ENCODE measurements at regions not wholly inside any gene's neighbourhood (a gene's known extent, or its start where the extent isn't known, plus 50 kb on each side); places are given as distances from the start of the nearest gene placed in this dataset.

DNA sequence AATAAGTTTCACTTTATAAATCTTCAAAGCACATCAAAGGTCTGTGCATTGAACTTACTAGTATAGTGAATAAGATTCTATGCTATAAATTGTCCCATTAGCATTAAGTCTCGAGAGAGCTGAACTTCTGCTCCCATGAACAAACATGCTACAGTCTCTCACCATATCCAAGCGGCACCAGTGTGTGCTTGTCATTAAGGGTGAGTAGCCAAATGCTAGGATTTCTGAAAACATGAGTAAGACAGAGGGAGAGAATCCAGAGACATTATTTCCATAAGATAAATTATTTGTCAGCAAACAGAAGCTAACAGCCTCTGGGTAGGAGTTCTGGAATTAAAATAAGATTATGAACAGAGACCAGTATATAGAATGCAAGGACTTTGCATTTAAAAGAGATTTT, 2882.5 kb downstream of the PCDH9 start:
- DNase-seq: no peak

DNA sequence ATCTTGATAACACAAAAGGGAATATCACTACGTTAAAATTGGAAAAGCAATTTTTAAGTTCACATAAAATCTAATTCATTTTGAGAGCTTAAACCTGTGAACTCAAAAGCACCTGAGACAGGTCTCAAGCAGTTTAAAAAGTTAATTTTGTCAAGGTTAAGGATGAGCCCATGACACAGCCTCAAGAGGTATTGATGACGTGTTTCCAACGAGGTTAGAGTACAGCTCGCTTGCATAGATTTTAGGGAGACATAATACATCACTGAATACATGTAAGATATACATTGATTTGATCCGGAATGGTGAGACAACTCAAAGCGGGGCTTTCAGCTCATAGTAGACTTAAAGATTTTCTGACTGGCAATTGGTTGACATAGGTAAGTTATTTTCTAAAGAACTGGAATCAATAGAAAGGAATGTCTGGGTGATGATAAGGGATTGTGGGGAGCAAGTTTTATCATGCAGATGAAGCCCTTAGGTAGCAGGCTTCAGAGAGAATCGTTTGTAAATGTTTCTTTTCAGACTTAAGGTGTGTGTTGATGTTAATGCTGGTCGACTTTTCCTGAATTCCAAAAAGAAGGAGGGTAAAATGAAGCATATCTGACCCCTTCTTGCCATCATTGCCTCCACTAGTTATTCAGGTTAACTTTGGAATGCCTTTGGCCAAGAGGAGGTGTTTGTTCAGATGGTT, 2890.6 kb downstream of the PCDH9 start:
- DNase-seq: no peak

DNA sequence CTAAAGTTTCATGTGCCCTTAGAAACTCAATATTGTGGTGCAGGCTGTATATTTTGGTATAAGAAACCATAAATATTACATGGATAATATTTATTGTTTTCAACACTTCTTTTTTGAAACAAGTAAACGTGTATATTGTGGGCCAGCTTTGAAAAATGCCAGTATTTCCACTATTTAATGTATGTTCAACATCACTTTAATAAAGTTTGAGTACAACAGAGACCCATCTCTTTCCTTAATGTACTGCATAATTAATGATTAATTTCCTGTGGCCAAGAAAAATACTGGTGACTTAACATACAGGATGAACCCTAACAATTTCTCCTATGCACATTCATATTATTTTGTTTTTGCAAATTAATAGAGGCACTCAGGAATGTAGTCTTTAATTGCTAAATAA, 2891.5 kb downstream of the PCDH9 start:
- DNase-seq: no peak

DNA sequence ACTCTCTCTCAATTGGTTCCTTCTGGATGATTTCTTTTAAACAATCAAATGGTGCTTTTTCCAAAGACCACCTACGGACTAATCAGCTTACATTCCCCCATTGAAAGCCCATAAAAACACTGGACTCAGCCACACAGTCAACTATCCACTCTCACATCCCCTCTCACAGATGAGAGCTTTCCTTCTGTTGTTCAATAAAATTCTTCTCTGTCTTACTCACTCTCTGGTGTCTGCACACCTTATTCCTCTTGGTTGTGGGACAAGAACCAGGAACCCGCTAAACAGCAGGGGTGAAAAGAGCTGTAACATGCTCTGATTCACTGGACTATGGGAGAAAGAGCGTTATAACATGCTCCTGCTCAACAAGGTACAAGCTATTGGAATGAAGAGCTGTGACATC, 2896.2 kb downstream of the PCDH9 start:
- DNase-seq: no peak

DNA sequence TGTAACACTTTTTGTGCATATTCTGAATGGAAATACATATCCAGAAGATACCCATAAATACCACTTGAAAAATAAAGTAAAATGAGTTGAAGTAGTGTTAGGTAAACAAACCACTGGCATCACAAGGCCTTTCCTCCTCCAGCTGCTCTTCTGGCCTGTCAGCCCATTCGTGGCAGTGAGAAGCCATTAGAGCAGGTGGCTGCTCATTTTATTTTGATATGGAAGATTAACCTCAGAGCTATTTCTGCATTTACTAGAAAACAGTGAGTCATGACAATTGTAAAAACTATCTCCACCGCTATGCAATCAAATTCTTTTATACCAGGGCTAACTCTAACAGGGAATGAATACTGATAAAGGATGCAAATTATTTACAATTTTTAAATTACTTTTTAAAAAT, 2898.1 kb downstream of the PCDH9 start:
- DNase-seq: peak; percentile 79

DNA sequence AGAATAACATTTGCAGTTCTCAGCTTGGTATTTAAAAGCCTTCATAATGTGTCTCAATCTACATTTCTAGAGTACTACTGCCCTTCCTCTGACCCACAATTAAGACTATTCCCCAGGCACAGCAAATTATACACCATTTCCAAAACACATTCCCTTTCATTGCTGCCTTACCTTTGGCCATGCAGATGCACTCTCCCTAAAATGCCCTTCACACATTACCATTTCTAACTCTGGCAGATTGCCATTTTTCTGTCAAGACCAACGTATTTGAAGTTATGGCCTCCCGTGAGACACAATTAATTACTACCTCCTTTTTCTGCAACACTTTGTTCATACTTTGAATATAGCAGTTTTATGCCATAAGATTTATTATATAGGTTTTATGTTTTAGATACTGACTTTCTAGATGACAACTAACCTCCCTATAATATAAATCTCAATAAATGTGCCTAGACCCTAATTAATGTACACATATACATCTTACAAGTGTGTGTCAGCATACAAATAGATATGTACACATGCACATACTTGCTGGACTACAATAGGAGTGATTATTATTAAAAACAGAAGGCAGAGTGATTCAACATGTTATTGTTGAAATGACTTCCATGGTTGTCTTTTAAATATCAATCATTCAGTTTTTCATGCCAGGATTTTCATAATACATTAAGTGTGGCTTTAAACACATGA, 2902.5 kb downstream of the PCDH9 start:
- no peak for DNase-seq

DNA sequence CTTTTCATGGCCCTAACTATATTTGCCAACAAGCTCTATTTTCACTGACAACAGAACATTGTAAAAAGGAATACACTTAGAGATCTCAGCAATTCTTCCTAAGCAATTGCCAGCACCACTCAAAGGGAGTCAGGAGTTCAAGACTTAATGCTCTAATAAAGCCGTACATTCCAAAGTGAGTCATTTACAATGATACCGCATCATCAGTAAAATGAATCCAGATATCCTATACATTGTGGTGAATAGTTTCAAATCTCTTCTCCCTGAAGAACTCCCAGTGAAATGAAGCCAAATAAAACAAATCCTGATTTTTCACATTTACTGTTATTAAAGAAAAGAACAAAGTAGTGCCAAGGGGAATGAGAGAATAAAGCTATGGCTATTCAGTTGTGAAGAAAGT, 2898.7 kb upstream of the PCDH20 start:
- no peak for DNase-seq

DNA sequence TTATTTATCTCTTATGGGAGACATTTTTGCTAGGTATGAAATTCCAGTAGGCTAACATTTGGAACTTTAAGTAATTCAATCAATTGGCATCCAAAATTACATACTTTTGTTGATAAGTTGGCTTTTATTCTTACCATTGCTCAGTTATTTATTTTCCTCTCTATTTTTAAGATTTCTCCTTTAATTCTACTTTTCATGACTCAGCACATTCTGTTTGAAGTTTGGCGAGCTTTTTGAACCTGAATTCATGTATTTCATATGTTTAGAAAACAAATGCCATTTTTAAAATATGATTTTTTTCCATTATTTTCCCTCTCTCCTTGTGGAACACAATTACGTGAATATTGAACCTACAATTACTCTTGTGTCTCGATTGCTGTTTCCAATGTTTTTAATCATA, 2896.3 kb upstream of the PCDH20 start:
- no peak for DNase-seq

DNA sequence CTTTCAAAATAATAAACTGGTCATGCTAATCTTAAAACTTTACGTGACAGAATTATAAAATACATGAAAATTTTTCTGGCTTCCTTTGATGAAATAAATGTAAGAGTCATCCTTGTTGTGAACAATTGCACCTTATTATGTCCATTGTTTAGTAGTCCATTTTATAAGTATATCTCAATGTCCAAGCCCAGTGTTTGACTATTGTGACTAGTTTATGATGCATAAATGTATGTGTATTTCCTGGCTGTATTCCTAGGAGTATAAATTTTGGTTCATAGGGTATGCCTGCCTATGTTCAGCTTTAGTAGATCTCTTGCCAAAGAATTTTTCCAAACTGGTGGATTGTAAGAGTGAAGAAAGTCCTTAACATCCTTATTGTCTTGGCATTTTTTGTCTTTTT, 2895.5 kb upstream of the PCDH20 start:
- DNase-seq: no peak

DNA sequence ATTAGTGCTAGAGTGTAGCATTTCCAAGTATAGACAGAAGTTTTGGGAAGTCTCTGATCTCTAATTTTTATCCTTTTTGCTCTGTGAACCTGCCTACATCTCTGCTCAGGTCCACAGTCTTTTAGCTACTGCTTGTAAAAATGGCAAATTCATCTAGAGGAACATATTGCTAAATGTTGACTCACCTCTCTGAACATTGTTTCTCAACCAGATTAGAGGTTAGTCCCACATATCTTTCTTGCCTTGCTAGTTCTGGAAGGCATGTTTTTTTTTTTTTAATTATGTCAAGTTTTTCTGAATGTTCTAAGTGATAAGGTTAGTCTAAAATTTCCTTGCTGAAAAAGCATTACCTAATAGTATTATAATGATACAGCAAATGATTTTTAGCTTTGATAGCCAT, 2889.6 kb upstream of the PCDH20 start:
- DNase-seq: no peak

DNA sequence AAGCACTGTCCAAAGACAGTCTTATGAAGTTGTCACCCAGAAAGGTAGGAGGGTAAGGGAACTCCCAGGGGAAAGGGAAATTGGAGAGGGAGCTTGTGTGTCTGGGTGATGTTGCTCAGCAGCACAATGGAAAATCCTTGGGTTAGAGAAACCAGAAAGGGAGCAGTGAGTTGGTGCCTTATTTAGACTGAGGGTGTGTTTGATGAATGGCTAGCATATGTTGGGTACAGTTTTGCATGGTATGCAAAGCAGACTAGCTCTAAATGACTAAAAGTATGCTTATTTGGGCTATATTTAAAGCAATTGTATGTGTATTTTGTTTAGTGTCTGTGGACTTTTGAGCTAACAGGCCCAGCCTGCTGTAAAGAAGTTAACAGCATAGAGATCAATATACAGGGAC, 2884.6 kb upstream of the PCDH20 start:
- no peak for DNase-seq

DNA sequence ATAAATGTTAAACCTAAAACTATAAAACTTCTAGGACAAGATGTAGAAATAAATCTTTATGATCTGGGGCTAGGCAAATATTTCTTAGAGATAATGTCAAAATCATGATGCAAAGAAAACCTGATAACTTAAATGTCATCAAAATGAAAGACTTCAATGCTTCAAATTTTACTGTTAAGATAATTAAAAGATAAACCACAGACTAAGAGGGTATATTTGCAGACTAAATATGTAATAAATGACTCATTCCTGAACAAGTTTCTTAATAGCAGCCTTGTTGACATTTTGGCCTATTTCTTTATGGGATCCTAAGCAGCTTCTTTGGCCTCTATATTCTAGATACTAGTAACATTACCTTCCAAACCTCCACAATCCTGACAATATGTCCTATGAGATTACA, 2878.3 kb upstream of the PCDH20 start:
- peak; percentile 8 for DNase-seq

DNA sequence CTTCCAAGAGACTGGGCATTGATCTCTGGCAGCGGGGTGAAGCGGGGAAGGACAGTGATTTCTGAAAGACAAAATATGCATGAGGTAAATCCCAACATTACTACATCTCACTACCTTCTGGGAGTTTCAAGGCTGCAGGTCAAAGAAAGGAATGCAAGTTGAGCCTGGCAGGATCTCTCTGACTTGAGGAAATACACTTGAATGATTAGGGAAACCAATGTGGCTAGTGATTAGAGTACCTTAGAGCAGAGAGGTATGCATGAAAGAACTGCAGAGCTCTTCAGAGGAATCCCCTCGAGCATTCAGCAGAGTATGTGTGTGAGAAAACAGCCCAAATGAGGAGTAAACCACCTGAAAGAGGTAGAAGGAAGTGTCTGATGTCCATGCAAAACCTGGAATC, 2874.1 kb upstream of the PCDH20 start:
- no peak for DNase-seq

DNA sequence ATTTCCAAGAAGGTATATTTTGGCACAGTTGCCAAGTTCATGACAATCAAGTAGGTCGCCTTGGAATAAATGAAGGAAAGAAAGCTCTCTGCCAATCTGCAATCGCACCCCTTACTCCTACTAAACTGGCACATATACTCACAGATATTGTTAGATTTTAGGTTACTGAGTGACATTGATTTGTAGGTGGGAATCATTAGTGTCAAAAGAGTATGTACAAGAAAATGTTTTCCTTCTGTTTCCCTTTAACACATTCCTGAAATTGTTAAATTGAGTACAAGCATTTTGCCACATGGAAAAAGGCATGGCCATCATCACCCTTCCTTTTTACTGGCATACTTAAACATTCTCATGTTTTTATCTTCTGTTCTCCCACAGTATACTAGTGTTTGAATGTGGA, 2868.3 kb upstream of the PCDH20 start:
- DNase-seq: no peak

DNA sequence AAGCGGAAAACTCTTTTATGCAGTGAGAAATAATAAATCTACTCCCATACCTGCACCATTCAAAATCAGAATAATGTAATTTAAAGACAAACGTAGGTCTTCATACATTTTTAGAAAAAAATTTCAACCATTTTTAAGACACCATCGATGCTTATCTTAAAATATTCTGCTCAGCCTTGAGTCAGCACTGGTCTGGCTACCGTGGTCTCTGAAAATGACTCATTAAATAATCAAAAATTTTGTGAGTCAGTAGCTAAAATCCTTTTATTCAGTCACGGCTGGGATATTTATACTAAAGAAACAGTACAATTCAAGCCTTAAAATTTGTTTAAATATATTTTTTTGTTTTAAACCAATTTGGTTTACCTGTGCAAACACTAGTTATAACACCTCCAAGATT, 2862.8 kb upstream of the PCDH20 start:
- DNase-seq: no peak

DNA sequence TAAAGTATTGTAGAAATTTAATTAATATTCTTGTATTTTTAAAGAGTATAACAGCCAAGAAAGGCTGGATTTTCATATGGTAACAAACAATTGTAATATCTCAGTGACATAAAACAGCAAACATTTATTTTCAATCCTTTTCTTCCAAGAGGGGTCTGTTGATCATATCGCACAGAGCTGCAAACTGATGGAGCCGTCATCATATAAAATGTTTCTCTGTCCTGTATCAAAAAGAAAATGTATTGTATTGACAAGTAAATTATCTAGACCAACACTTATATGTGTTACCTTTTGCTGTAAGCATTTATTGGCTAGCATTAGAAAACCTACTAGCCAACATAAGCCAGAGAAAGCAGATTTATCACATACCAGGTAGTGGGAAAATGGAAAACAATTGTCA, 2861.4 kb upstream of the PCDH20 start:
- DNase-seq: no peak

DNA sequence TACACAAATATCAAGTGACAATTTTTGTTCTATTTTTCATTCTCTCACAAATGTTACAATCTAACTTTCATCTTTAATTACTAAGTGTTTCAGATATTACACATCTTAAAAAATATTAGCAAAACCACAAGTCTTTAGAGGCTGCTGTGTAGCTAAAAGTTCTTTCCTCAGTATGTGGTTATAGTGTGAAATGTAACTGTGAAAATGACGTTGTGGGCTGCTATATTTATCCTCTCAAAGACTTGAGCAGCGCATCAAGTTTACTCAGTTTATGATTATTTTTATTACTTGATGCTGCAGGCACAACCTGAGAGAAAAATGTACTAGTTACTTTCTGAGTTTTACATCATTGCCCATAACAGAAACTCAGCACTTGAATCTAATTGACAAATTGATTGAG, 2860.6 kb upstream of the PCDH20 start:
- no peak for DNase-seq

DNA sequence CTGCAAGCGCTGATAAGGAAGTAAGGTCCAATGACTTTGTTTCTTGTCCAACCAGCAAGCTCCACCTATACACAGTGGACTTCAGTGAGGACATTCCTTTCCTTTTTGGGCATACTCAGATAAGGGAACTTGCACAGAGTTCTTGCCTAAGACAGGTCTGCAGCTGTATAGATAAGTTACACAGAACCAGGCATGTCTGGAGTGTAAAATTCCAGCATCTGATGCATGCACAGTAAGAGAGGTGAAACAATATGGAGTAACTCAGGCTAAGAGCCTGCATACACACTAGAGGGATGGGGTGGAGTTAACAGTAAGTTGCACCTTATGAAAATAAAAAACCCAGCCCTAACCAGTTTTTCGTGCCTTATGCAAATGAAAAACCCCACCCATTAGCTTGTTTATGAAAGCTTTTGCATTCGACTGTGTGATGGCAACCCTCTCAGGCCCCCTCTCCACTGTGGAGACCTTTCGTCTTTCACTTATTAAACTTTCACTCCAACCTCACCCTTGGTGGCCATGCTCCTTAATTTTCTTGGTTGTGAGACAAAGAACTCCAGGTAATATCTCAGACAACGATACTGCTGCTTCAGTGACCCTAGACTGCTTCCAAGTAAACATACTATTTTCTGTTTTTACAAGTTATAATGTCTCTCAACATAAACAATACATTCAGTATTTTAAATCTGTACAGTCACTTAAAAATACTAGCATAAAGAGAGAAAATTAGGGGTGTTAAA, 2859.0 kb upstream of the PCDH20 start:
- DNase-seq: no peak

DNA sequence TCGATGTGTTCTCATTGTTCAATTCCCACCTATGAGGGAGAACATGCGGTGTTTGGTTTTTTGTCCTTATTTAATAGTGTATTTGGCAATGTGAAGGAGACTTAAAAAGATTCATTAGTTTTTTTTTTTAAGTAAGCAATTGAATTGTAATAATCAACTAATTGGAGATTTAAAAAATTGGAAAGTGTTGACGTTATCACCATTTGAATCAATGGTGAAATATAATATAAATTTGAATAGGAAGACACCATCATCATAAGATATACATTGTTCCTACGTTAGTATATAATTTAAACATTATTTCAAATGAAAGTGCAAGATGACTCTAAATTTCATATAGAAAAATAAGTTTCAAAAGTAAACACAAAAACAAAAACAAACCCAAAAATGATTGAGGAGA, 2858.1 kb upstream of the PCDH20 start:
- no peak for DNase-seq

DNA sequence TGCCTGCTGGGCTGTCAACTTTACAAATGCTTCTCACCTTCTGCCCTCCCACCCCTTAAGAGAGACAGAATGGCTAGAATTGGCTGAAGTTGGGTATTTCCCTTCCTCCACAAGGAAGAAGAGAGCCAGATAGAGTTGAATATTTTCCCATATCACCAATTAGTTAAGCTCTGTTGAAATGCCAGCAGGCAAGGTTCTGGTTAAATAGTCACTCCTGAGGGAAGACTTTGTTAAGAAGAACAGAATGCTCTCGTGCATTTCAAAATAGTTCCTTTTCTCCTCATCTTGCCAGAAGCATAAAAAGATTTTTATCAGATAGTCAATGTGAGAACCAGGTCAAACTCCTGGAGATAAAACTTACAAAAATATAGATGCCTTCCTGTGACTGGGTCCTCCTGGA, 2857.0 kb upstream of the PCDH20 start:
- DNase-seq: no peak

DNA sequence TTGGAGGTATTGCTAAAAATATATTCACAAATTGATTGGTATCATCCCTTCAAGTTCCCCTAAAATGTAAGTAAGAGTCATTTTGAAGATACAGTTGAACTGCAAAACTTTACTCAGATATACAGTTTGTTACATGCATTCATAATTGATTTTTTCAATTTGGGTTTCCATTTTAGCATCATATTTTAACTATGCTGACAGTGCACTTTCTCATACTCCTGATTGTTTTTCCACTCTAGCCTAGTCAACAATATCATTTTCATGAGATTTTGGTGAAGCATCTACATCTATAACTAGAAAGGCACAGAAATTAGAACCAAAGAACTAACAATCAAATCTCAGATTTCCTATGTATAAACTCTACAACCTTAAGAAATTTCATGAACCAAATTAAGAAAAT, 2850.4 kb upstream of the PCDH20 start:
- DNase-seq: no peak

DNA sequence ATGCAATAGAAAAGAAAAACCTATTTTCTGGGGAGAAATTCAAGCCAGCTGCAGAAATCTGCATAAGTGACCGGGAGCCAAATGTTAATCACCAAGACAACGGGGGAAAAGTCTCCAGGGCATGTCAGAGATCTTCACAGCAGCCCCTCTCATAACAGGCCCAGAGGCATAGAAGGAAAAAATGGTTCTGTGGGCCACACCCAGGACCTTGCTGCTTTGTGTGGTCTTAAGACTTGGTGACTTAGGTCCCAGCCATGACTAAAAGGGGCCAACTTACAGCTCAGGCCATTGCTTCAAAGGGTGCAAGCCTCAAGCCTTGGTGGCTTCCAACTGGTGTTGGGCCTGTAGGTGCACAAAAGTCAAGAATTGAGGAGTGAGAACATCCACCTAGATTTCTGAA, 2847.6 kb upstream of the PCDH20 start:
- no peak for DNase-seq

DNA sequence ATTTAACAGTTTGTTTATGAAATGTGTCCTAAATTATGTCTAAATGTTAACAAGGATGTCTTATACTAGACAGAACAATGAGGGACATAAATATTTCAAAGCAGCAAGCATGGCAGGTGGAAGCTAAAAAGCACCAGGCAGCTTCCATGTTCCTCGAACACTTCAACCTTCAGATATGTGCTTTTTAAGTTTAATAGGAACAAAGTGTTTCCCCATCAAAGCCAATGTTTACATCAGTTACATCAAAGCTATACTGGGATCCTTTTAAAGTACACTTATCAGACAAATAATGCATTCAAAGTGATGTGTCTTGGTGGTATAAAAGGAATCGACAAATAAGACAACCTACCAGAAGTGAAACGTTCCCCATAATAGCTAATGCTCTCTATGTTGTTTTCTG, 2841.1 kb upstream of the PCDH20 start:
- DNase-seq: no peak

DNA sequence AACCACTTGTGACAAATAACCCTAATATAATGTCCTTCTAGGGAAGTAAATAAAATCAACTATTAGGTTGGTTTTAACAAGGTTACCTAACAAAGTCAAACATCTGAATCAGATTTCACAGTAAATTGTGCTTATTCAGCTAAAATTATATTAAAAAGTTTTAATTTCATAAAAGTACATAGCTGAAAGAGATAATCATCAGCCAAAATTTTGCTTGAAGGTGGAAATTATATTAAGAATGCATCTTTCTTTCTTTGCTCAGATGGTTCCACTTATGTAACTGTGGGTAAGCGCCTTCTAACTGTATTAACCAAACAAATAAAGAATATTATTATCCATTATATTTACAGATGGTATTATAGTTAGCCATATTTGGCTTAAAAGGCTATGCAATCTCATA, 2840.3 kb upstream of the PCDH20 start:
- no peak for DNase-seq

Measured in DMS53 (cell line).